ENCODE measurements at regions not wholly inside any gene's neighbourhood (a gene's known extent, or its start where the extent isn't known, plus 50 kb on each side); places are given as distances from the start of the nearest gene placed in this dataset.

- Histone ChIP-seq H2AFZ (ENCODE audit: low read depth, low read length, poor library complexity, severe bottlenecking) (no peak overlapping the region), H3K4me3 (replicated peaks in 1 of 2; ENCODE audit: low read depth in 1 of 2, low read length in 2 of 2) (no peak overlapping the region), H3K9me3 (ENCODE audit: control insufficient read depth in 1 of 2, insufficient read depth in 1 of 2, low read depth in 1 of 2, low read length in 2 of 2) (no peaks in the 10 kb centered on the region), H3K27ac (ENCODE audit: low read depth, low read length) (no peak overlapping the region), H3K27me3 (ENCODE audit: insufficient read depth, low read length) (no peaks in the 10 kb centered on the region), H3K4me2 (ENCODE audit: low read length) (no peak overlapping the region), H3K4me1 (ENCODE audit: control insufficient read depth in 1 of 2, insufficient read depth in 2 of 2, low read length in 2 of 2) (no peaks in the 10 kb centered on the region), H3K79me2 (ENCODE audit: insufficient read depth, low read length) (no peaks in the 10 kb centered on the region), H3K36me3 (ENCODE audit: control insufficient read depth in 1 of 2, insufficient read depth in 2 of 2, low read length in 2 of 2) (no peaks in the 10 kb centered on the region), H4K20me1 (ENCODE audit: insufficient read depth) (no peaks in the 10 kb centered on the region), H3K9me2 (ENCODE audit: insufficient read depth) (no peaks in the 10 kb centered on the region), H3K9ac (ENCODE audit: low read length) (no peak overlapping the region)
- no TSS peak for BruUV-seq (replicated peaks)
- intact Hi-C loops (cut with micrococcal nuclease), result no loop called here
- RAD21 ChIA-PET (ENCODE audit: low non-redundant PET in 1 of 2, low total read pairs in 2 of 2, uncharacterized antibody in 2 of 2, unreplicated experiment in 2 of 2), result no interaction called here
- no peak for TF ChIP-seq EZH2phosphoT487 (IDR thresholded peaks at IDR 0.05; ENCODE audit: borderline replicate concordance)
- TF ChIP-seq YY1 (IDR thresholded peaks at IDR 0.05; ENCODE audit: extremely low read depth, insufficient replicate concordance, low read depth, low read length), result no peak
- TF ChIP-seq JUND (IDR thresholded peaks at IDR 0.05), result no peak
- TF ChIP-seq REST (IDR thresholded peaks at IDR 0.05; ENCODE audit: low read depth), result no peak
- no peak for TF ChIP-seq CEBPB (IDR thresholded peaks at IDR 0.05; ENCODE audit: low read depth)
- no peak for TF ChIP-seq TCF7L2 (IDR thresholded peaks at IDR 0.05; ENCODE audit: borderline replicate concordance, extremely low read depth, insufficient read depth, insufficient read length)
- TF ChIP-seq SP1 (IDR thresholded peaks at IDR 0.05; ENCODE audit: low read depth), result no peak
- TF ChIP-seq CBX3 (IDR thresholded peaks at IDR 0.05; ENCODE audit: low read depth), result no peak
- no peak for TF ChIP-seq EZH2 (IDR thresholded peaks at IDR 0.05)
- TF ChIP-seq, protein P1, sequence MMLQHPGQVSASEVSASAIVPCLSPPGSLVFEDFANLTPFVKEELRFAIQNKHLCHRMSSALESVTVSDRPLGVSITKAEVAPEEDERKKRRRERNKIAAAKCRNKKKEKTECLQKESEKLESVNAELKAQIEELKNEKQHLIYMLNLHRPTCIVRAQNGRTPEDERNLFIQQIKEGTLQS (IDR thresholded peaks at IDR 0.05), result no peak
- TF ChIP-seq, protein P2, sequence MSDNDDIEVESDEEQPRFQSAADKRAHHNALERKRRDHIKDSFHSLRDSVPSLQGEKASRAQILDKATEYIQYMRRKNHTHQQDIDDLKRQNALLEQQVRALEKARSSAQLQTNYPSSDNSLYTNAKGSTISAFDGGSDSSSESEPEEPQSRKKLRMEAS (IDR thresholded peaks at IDR 0.05), result no peak
- no peak for TF ChIP-seq EGR1 (IDR thresholded peaks at IDR 0.05; ENCODE audit: low read depth)
- no peak for TF ChIP-seq POLR2AphosphoS5 (IDR thresholded peaks at IDR 0.05; ENCODE audit: low read depth, low read length)
- CTCF ChIA-PET, result no interaction called here
- POLR2A ChIA-PET, result no interaction called here
- DNase-seq (ENCODE audit: low read depth, low spot score) (no peak), ATAC-seq (no peak)
Measured at GRCh38 chr22:47775191-47775590, 1012.7 kb downstream of the TBC1D22A start.
